ENCODE measurements at regions not wholly inside any gene's neighbourhood (a gene's known extent, or its start where the extent isn't known, plus 50 kb on each side); places are given as distances from the start of the nearest gene placed in this dataset.
"Not testable (repeated sequence)": the region's sequence is repeated elsewhere in the genome, so short reads cannot be mapped to it uniquely, and the experiment has no call there.

DNA sequence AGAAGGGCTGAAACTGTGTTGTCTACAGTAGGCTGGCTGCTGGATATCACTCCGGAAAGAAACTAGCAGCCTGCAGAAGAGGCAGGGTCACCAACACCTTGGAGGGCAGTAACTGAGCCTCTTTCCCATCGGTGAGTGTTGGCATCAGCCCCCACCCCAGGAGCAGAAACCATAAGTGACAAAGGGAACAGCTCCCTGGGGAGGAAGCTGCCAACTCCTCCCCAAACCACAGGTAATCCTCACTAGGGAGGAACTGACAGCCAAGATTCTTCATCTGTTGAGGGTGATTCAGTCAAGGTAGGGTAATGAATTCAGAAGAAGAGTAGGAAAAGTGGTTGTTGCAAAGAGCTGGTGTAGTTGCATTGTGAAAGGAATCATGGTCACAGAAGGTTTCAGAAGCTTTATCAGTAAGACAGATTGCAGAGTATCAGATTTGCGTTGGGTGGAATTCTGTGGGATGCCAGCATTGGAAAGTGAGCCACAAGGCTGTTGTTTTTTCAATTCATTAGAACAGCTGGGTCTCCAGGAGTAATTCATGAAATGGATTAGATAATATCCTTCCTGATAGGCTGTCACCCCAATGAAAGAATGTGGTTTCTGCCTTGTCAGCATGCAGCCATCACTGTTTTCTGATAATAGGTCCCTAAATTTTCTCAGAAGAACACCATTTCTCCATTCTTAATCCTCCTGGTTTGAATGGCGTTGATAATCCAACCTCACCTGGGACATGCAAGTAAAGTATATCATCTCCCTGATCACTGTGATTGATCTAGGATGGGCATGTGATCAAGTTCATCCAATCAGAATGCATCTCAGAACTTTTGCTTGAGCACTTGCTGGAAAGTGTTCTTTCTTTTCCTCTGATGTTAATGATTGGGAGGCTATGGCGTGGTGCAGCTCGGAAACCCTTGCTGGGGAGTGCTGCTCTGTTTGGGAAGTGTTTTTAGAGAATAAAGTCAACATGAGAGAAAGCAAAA is 75.0 kb upstream of the CTBP2 start:
- TF ChIP-seq CTCF (IDR thresholded peaks at IDR 0.05; ENCODE audit: insufficient read depth, low read length, poor library complexity, severe bottlenecking): no peak
- Histone ChIP-seq H3K4me3 (replicated peaks; ENCODE audit: low read depth, low read length) (no peak overlapping the region), H3K36me3 (ENCODE audit: control insufficient read depth, insufficient read depth, low read length) (no peaks in the 10 kb centered on the region), H3K27me3 (replicated peaks; ENCODE audit: control insufficient read depth, insufficient read depth, low read length) (no peaks in the 10 kb centered on the region)
- DNase-seq (ENCODE audit: extremely low read depth, insufficient read length): no peak

- H3K27me3 ChIP-seq (replicated peaks; ENCODE audit: control insufficient read depth, insufficient read depth, low read length); H3K36me3 ChIP-seq (ENCODE audit: control insufficient read depth, insufficient read depth, low read length); H3K4me3 ChIP-seq (replicated peaks; ENCODE audit: low read depth, low read length); DNase-seq (ENCODE audit: extremely low read depth, insufficient read length): not testable (repeated sequence)
These were observed 74.2 kb upstream of the CTBP2 start for GRCh38 chr10:125234576-125234975.

GRCh38 chr10:125233726-125234125 is 73.4 kb upstream of the CTBP2 start:
- Histone ChIP-seq H3K4me3 (replicated peaks; ENCODE audit: low read depth, low read length) (no peak overlapping the region), H3K27me3 (replicated peaks; ENCODE audit: control insufficient read depth, insufficient read depth, low read length) (no peaks in the 10 kb centered on the region), H3K36me3 (ENCODE audit: control insufficient read depth, insufficient read depth, low read length) (no peaks in the 10 kb centered on the region)
- no peak for TF ChIP-seq CTCF (IDR thresholded peaks at IDR 0.05; ENCODE audit: insufficient read depth, low read length, poor library complexity, severe bottlenecking)
- no peak for DNase-seq (ENCODE audit: extremely low read depth, insufficient read length)

GRCh38 chr10:125232841-125233240 is 72.5 kb upstream of the CTBP2 start:
- no peaks in the 10 kb centered on the region for H3K27me3 ChIP-seq (replicated peaks; ENCODE audit: control insufficient read depth, insufficient read depth, low read length)
- H3K4me3 ChIP-seq (replicated peaks; ENCODE audit: low read depth, low read length): no peak overlapping the region
- no peak for TF ChIP-seq CTCF (IDR thresholded peaks at IDR 0.05; ENCODE audit: insufficient read depth, low read length, poor library complexity, severe bottlenecking)
- DNase-seq (ENCODE audit: extremely low read depth, insufficient read length): no peak
- no peaks in the 10 kb centered on the region for H3K36me3 ChIP-seq (ENCODE audit: control insufficient read depth, insufficient read depth, low read length)

DNA sequence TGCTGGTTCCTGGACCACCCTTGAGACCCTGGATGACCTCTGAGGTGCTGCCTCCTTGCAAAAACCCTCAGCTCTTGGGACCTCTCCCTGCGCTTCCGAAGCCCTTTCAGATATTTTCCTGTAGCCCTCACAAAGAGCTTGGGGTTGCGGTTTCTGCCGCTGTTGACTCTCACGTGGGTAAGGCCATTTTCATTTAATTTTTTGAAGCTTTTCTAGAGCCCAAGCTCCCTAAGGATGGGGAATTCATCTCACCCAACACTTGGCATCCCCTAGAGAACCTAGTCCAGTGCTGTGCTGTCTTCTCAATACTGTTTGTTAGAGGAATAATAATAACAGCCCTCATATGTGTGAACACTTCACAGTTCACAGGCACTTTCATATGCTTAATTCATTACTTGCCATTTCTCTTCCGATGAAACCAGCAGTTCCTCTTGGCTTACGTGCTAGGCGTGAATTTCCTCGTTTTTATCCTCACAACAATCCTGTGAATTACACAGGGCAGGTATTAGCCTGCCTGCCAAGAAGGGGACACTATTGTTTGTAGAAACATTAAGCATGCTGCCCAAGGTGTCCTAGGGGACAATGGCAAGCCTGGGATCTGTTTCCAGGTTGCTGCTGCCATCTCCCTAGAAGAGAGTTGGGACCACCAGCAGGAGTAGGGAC is 71.6 kb upstream of the CTBP2 start:
- DNase-seq (ENCODE audit: extremely low read depth, insufficient read length): no peak
- Histone ChIP-seq H3K36me3 (ENCODE audit: control insufficient read depth, insufficient read depth, low read length) (no peaks in the 10 kb centered on the region), H3K27me3 (replicated peaks; ENCODE audit: control insufficient read depth, insufficient read depth, low read length) (no peaks in the 10 kb centered on the region), H3K4me3 (replicated peaks; ENCODE audit: low read depth, low read length) (no peak overlapping the region)
- TF ChIP-seq CTCF (IDR thresholded peaks at IDR 0.05; ENCODE audit: insufficient read depth, low read length, poor library complexity, severe bottlenecking): no peak

- TF ChIP-seq CTCF (IDR thresholded peaks at IDR 0.05; ENCODE audit: insufficient read depth, low read length, poor library complexity, severe bottlenecking): no peak
- Histone ChIP-seq H3K36me3 (ENCODE audit: control insufficient read depth, insufficient read depth, low read length) (no peaks in the 10 kb centered on the region), H3K4me3 (replicated peaks; ENCODE audit: low read depth, low read length) (no peak overlapping the region), H3K27me3 (replicated peaks; ENCODE audit: control insufficient read depth, insufficient read depth, low read length) (no peaks in the 10 kb centered on the region)
- DNase-seq (ENCODE audit: extremely low read depth, insufficient read length): no peak
These were observed 70.9 kb upstream of the CTBP2 start for GRCh38 chr10:125231116-125231812.
